ENCODE measurements at regions not wholly inside any gene's neighbourhood (a gene's known extent, or its start where the extent isn't known, plus 50 kb on each side); places are given as distances from the start of the nearest gene placed in this dataset.
"Not testable (repeated sequence)": the region's sequence is repeated elsewhere in the genome, so short reads cannot be mapped to it uniquely, and the experiment has no call there.

DNA sequence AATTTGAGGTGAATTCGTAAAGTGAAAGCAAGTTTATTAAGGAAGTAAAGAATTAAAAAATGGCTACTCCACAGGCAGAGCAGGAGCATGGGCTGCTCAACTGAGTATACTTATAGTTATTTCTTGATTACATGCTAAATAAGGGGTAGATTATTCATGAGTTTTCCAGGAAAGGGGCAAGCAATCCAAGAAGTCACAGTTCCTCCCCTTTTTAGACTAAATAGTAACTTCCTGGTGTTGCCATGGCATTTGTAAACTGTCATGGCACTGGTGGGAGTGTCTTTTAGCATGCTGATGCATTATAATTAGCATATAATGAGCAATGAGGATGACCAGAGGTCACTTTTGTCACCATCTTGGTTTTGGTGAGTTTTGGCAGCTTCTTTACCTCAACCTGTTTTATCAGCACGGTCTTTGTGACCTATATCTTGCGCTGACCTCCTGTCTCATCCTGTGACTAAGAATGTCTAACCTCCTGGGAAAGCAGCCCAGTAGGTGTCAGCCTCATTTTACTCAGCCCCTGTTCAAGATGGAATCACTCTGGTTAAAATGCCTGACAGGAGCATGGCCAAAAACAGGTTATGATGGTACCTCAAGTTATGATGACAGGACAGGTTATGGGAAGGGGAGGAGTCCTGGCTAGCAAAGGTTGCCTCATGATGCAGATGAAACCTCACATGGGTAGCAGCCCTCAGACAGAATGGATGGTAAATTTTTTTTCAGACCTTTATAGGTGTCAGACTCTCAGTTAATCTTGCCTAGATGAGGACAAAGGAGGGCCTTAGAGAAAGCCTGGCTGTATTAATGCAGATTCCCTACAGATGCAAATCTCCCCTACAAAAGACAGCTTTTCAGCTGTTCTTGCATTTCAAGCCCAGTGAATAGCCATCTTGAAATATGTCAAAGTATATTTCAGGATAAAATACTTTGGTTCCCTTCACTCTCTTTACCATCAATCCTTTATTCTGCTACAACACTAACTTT lies 49.7 kb downstream of the SIPA1L2 start:
- no peak for DNase-seq

DNA sequence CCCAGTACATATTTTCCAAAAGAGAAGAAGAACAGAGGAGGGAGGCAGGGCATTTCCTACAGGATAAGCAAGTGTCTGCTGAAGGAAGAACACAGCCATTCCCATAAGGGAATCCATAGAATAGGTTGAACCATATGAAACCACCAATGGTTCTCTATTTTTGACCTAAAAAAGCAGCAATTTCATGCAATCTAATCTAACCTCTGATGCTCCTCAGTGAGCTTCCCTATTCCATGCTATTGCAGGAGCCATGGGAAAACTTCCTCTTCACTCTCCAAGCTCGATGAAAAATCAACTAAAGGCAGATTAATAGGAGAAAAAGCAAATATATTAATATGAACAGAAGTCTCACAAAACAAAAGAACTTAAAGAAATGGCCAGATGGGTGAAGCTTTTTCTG lies 50.5 kb downstream of the SIPA1L2 start:
- DNase-seq: peak; percentile 25 to 53

DNA sequence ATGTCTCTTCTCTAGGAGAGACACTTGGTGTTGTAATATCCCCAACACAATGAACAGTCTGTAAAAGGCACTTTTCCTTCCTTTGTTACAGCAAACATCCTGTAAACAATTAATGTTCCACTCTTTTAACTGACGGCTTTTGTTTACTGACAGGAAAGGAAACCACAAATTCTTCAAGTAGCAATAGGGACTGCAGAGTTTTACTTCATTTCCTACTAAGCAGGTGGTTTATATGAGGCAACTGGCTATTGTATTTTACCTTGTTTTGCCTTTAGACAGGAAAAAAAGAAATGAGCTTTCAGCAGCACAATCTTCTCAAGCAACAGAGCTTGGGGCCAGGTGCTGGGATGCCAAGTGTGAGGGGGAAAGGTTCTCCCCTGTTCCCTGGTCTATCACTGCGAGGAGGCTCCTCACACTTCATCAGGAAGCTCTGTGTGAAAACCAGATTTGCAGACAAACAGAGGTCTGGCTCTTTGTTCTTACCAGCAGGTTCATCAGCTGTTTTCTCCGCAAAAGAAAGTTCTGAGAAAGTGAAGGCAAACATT lies 51.2 kb downstream of the SIPA1L2 start:
- no peak for DNase-seq

DNA sequence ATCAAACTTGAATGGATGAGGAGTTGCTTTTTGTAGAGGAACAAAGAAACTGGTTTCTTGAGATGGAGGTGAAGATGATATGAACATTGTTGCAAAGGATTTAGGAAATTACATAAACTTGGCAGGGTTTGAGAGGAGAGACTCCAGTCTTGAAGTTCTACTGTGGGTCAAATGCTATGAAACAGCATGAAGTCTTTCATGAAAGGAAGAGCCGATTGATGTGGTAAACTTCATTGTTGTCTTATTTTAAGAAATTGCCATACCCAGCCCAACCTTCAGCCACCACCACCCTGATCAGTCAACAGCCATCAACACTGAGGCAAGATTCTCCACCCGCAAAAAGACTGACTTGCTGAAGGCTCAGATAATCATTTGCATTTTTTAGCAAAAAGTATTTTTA lies 52.2 kb downstream of the SIPA1L2 start:
- no peak for DNase-seq

DNA sequence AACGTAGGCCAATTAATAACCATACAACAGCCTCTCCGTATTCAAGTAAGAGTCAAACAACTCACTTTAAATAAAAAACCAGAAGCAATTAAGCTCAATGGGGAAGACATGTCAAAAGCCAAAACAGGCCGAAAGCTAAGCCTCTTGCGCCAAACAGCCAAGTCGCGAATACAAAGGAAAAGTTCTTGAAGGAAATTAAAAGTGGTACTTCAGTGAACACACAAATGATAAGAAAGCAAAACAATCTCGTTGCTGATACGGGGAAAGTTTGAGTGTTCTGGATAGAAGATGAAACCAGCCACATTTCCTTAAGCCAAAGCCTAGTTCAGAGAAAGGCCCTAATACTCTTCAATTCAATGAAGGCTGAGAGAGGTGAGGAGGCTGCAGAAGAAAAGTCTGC lies 53.4 kb downstream of the SIPA1L2 start:
- no peak for DNase-seq

DNA sequence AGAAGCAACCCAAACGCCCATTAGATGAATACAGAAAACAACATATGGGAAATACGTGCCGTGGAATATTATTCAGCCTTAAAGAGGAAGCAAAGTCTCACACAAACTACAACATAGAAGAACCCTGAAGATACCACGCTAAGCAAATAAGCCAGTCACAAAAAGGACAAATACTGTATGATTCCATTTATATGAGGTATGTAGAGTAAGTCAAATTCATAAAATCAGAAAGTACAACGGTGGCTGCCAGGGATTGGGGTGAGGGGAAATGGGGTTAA lies 54.2 kb downstream of the SIPA1L2 start:
- DNase-seq: no peak

DNA sequence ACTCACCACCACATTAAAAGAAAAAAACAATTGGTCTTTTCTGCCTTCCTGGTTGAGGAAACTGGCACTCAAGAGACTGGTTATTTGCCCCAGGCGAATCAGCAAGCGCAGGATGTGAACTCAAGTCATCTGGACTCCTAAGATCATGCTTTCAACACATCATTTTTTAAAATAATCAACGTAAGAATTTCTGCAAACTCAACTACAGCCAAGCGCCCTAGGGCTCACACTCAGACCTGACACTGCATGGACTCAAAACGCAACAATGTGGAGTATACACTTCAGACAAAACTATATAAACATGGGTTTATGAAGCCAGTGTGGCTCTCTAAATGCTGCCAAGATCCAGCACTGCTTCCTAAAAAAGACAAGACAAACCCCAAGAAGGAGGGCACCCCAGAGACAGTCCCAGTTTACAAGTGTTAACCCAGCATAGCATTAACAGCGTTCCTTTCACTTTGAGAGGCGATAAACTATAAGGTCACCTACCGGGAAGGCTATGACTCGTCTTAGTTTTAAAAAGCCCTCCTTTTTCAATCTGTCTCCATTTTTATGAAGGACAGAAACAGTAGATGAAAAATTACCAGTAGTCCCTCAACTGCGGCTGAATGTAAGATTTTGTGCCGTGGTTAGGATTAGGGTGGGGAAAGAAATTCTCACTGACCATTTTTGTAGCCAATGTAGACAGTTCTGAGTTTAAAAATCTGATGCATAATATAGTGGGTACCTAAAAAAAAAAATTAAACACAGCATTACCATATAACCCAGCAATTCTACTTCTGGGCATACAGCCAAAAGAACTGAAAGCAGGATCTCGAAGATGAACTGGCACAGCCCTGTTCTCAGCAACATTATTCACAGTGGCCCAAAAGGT lies 54.8 kb downstream of the SIPA1L2 start:
- no peak for DNase-seq

DNA sequence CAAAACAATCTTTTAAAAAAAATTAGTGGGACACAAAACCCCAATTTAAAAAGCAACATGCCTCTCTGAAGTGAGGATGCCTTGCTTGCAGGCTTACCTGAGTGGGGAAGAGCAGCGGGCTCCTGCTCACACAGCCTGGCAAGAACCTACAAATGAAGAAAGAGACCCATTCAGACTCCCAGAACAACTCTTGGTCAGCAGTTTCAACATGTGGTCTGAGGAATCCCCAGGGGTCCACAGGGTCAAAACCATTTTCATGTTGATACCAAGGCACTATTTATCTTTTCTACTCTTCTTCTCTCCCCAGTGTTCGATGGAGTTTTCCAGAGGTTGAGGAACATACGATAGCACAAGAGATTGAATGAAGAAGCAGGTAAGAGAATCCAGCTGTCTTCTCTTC lies 55.9 kb downstream of the SIPA1L2 start:
- no peak for DNase-seq

DNA sequence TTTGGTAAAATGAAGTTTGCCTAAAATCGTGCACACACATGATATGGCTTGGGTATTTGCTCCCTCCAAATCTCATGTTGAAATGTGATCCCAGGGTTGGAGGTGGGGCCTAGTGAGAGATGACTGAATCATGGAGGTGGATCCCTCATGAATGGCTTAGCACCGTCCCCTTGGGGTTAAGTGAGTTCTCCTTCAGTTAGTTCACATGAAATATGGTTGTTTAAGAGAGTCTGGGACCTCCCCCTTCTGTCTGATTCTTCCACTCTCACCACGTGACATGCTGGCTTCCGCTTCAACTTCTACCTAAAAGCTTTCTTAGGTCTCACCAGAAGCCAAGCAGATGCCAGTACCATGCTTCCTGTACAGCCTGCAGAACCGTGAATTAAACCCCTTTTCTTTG lies 58.4 kb downstream of the SIPA1L2 start:
- no peak for DNase-seq

DNA sequence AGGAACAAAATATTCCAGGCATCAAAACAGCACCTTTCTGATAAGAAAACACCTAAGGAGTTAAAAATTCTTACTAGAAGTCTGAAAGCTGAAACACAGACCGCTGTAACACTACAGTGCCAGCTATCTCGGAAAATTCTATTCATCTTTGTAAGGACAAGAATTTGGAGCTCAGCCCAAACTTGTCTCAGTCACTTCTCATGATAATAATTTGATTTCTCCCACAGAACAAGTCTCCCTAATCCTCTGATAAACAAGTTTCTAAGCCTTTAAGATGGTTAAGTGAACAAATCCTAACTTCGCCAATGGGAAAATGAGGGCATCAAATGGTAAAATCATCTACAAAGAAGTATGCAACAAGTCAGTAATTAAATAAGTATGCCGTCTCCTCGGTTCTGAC lies 59.9 kb downstream of the SIPA1L2 start:
- no peak for DNase-seq

DNA sequence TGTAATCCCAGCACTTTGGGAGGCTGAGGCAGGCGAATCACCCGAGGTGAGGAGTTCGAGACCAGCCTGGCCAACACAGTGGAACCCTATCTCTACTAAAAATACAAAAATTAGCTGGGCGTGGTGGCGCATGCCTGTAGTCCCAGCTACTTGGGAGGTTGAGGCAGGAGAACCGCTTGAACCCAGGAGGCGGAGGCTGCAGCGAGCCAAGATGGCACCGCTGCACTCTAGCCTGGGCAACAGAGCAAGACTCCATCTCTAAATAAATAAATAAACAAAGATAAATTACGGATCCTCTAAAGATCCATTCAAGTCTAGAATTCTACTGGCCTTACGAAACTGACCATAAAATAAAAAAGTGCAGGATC lies 60.4 kb downstream of the SIPA1L2 start:
- not testable (repeated sequence) for DNase-seq

DNA sequence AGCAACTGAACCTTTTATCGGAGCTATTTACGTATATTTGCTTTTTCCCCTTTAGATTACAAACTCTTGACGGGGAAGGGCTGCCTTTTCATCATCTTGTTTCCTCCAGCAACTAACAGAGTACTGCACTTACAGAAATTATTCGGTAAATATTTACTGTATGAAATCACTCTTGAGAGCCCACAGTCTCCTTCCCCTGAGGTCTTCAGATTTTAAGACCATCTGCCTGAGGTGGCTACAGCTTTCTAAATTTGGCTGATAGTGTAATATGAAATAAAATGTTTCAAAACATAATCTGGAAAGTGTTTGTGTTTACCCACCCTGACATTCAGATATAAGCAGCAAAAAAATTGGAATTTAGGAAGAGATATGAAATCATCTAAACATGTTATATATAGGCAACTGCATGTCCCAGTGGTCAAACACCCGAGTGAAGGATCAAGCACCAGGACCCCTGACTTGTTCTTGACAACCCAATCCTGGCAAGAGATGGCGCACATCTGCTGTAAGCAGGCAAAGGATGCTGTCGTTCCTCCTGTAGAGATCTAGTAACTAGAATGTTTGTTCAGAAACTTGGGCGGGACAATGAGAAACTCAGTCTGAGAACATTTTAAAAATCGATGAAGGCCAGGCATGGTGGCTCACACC lies 60.9 kb downstream of the SIPA1L2 start:
- DNase-seq: no peak

DNA sequence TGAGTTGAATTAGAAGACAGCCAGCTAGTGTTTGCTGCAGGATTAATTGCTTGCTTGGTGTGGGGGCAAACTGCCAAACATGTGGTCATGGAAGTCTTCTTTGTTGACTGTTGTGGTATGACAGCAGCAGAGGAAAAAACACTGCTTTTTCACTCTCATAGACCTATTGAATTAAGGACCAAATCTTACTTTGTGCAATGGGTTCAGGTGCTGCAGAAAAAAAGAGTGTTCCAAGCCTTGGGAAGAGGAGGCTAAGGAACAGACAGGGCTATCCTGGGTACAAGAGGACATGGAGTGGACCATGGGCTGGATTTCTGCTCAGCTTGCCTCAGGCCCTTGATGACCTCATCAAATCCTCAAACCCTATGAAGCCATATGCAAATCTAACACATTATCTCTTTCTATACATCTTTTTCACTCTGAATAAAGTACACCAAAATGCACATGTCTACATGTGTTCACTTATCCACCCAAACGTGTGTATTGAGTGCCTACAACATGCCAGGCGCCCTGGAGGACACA lies 61.5 kb downstream of the SIPA1L2 start:
- no peak for DNase-seq

DNA sequence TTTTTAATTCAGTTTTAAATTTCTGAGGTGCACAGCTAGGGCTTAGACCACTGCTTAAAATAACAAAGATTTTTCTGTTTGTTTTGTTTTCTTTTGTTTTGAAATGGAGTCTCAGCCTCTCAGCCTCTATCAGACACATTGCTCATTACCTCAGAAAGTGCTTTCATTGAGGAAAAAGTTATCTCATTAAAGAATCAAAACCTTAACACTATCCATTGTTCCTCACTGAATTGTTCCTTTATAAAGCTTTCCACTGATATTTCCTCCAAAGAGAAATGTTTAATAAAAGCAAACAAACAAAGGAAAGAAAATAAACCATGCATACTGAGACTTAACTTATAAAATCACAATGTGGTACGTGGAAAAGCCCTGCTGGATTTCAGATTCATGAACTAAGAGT lies 63.8 kb downstream of the SIPA1L2 start:
- no peak for DNase-seq

DNA sequence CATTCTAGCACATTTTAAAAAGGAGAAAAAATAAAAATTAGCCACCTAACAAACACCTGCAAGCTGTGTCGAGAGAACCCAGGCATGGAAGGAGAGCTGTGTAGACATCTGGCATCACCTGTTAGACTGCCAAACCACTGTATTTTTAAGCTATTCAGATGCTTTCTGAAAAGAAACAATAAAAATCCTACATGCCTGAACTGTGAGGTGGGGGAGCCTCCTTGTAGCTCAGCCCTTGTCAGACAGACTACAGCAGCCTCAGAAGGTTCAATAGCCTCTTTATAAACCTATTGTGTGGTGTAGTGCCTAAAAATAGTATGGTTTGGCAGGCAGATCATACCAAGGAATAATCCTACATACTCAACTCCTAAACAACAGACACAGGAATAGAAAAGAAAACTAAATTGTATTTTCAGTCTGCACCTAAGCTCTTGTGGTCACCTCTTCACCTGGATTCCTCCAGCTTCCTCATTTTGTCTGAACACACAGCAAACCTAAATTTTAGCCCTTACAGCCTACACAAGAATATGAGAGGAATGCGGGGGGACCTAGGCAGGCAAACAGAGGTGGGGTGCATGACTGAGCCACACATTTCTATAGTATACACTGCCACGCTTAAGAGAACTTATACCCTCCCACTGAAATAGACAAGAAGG lies 67.0 kb downstream of the SIPA1L2 start:
- no peak for DNase-seq

DNA sequence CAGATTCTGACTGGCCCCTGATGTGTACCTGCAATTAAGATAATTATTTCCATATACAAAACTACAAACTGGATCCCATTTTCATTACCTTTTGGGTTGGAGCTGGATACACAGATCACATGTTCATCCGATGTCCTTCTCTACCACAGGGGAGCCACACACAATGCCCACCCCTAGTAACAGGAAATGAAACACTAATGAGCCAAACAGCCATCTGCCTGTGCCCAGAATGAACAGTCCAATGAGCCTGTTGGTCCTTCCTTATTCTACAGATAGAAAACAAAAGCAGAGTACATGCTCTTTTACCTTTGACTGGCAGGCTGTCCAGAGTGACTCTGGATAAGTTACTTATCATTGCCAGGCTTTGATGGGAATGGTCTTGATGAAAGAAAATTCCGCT lies 68.6 kb downstream of the SIPA1L2 start:
- no peak for DNase-seq

DNA sequence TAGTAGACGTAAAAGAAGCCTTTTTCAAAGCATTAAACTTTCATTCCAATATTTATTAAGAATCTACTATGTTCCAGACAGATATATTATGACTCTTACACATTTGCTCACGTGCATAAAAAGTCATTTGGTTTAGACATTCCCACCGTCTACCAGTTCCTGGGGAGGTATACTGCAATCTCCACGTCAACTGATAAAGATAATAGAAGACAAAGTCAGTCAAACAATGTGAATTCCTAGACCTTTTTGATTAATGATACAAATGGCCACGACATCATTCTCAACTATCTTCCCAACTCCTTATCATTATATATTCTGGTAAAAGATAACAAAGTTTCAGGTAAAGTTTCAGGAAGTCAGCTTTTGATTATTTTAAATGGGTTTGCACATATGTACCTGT lies 69.0 kb downstream of the SIPA1L2 start:
- DNase-seq: no peak

DNA sequence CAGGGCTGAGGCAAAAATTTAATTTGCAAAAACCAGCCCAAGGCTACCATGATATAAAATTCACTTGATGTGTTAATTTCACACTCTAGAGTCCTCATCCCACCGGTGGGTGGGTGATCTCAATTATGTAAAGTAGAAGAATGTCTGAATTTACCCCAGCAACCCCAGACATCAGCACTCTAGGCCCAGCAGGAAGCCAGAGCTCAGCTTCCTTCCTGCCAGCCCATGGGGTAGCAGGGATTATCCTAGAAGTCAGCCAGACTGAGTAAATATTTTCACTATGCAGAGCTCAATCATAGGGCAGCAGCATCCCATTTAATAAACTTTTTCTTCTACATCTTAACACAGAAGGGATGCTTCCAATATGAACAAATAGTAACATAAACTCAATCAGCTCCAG lies 71.0 kb downstream of the SIPA1L2 start:
- DNase-seq: no peak

DNA sequence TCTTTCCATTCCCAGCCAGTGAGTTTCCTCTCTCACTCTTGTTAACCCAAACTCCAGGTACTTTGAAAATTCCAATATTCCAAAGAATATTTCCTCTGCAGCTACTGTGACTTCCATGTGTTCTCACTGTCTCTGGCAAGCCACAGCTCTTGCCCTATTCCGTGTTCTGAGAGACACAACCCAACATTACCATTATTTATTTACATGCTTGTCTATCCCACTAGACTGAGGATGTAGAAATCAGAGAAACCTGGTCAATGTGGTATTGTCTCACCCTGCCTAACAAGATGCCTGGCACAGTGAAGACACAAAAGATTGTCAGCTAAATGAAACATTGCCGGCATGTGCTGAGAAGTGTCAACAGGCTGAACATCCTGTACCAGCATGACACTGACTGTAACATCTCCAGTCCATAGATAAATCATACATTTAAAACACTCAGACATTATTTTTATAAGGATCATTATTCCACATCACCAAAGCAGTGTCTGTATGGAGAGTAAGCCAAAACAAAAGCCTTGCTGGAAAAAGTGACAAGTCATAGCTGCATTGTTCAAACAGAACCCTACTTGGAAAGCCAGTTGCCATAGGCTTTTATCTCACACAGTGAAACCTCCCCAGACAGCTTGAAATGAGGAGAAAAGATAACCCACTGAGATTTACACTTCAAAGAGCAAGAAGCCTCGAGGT lies 72.3 kb downstream of the SIPA1L2 start:
- DNase-seq: no peak

DNA sequence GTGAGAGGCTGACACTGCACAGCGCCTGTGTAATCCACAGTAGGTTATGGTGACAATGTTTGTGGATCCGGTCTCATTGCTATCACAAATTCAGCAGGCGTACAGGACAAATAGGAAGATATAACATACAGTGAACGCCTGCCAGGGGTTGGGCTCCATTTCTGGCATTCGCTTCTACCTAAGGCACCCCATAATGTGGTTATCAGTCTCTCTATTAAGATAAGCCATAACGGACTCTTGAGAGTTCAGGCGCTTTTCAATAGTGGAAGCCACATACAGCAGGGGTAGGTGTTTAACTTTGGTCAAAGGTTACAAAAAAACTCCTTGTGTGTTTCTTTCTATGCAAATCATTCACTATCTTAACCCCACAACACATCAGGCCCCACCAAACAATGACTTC lies 72.8 kb downstream of the SIPA1L2 start:
- no peak for DNase-seq

DNA sequence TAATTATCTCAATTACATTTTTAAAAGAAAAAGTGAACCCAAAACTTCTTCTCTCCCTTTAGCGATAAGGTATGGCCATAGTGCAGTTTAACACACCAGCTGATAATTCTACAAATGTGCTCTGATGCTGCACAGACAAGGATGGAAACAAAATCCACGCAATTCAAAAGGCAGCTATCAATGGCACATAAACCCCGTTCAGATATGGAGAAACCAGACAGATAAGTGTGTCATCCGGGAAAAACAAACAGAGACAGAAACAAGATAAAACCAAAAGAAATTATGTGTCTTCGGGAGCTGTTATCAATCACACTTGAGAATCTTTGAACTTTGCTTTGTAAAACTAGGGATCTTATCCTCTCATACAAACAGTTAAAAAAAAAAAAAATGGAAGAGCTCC lies 73.6 kb downstream of the SIPA1L2 start:
- DNase-seq: no peak
